ENCODE measurements at regions not wholly inside any gene's neighbourhood (a gene's known extent, or its start where the extent isn't known, plus 50 kb on each side); places are given as distances from the start of the nearest gene placed in this dataset.

DNA sequence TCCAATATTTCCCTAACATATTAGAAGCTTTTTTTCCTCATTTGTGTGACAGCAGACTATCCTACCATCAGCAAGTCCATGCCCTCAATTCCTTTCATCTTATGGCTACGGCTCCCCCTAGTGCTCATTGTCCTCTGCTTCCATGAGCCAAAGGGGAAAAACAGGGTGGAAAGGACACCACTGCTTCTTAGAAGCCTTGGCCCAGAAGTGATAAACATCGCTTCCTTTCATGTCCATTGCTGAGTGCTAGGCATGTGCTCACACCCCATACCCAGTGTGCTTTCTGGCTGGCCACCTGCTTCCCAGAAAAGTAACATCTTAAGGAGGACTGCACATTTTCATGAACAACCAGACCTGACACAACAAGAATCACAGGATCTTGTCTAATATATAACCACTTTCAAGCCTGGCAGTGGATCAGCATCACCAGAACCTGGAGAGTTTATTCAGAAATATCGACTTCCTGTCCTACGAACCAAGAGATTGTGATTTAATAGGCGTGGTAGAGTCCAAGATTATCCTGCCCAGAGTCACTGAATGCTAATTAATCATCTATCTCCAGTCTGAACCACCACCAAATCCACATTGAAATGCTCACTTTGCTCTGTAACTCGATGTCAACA lies 650.5 kb upstream of the SORCS1 start:
- DNase-seq, result peak; percentile 26 to 44

- no peak for DNase-seq
These were observed 649.1 kb upstream of the SORCS1 start for GRCh38 chr10:107813451-107814162.

GRCh38 chr10:107809889-107810288 lies 645.4 kb upstream of the SORCS1 start:
- DNase-seq, result no peak

GRCh38 chr10:107807836-107808235 lies 643.3 kb upstream of the SORCS1 start:
- DNase-seq, result no peak

- DNase-seq, result no peak
These were observed 641.5 kb upstream of the SORCS1 start for GRCh38 chr10:107806026-107806425.

DNA sequence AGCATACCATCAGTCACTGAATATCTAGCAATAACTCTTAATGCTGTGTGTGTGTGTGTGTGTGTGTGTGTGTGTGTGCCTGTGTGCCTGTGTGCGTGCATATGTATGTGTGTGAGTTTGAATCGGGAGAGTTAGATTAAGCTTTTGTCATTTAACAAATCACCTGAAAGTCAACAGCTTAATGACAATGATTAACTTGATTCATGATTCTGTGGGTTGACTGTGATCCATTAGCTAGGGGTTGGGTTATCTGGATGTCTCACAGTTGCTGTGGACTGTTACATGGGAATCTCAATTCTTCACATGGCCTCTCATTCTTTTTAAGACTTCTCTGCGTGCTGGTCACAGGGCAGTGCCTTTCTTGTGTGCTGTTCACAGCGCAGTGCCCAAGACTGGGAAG lies 639.0 kb upstream of the SORCS1 start:
- no peak for DNase-seq

DNA sequence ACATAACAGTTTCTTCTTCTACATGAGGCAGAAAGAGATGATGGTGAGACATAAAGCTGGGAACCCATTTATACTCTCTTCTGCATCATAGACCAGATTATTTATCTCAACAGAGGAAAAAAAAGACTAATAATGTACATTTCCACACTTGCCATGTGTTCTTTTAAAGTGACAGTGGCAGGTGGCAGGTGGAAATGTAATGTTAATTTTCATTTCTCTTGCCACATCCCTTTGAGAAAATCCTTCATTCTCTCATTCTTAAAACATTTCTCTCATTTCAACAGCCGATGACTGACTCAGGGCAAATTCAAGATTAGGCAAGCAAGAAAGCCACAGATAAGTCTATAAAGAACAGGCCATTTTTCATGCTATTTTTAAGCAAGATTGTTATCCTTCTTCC lies 635.6 kb upstream of the SORCS1 start:
- no peak for DNase-seq

- no peak for DNase-seq
These were observed 625.8 kb upstream of the SORCS1 start for GRCh38 chr10:107790271-107790670.

DNA sequence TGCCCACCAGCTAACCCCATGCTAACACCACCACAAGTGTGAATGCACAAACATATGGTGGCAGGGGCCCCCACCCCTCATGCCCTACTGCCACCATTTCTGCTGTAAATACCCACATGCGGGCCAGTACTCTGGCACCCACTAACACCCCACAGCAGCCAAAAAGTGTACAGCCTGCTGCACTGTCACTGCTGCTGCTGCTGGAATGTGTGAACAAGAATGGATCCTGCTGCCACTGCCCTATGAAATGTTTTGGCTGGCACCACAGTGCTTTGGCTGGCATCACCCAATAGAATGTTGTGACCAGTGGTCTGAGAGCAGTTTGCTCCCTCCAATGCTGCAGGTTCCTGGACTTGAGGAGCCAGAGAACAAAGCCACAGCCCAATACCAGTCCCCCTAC lies 606.6 kb upstream of the SORCS1 start:
- no peak for DNase-seq

DNA sequence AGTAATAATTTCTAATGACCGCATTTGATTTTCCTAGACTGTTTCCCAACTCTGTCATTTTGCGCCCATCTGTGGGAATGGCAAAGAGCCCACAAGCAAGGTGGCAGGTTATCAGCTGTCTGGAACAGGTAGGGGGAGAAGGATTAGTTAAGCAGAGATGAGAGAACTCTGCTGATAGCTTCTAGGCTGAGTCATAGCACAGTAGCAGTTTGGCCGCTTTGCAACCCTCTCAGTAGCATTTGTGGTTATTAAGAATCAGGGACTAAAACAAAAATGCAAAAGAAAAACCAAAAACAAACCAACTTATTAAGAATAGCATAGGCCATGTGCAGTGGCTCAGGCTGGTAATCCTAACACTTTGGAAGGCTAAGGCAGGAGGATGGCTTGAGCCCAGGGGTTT lies 602.7 kb upstream of the SORCS1 start:
- no peak for DNase-seq

DNA sequence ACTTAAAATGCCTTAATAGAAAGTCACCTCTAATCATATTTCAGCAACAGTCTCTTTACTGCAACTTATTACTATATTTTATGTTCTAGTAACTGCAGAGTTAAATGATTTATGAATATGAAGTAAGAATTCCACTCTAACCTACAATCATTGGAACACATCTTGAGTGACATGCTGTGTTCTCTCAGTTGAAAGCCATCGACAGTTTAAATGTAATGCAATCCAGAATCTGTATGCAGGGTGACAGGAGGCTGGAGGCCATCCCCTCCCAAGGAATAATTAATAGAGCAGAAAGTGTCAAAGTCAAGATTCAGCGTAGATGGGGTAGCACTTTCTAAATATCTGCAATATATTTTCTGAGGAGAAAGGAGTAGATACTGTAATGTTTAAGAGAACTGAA lies 590.3 kb upstream of the SORCS1 start:
- DNase-seq, result no peak

DNA sequence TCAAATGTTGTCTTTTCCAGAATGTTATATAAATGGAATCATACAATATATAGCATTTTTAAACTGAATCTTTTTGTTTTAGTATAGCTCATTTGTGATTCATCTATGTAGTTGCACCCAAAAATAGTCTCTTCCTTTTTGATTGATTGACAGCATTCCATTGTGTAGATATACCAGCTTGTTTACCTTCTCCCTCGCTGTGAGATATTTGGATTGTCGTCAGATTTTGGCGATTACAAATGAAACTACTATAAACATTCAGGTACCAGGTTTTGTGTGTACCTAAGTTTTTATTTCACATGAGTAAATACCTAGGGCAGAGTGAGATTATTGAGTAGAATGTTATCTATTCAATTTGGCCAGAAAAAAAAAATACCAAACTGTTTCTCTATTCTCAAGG lies 584.7 kb upstream of the SORCS1 start:
- no peak for DNase-seq

- DNase-seq, result no peak
These were observed 583.3 kb upstream of the SORCS1 start for GRCh38 chr10:107747851-107748250.

DNA sequence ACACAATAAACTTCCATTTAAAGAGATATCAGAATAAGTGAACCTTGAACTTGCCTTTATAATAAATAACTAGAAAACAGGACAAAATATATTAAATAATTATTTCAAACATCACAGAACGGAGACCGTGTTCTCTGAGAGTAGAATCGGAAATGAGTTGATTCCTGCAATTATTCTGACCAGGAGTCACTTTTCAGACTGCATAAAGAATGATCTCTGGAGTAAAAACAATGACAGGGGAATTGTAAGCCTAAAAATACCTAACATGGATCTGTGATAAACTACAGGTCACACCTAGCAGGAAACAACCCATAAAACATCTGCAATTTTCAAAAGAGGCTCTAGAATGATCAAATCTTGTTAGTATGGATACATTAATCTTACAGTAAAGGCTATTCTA lies 577.5 kb upstream of the SORCS1 start:
- no peak for DNase-seq

DNA sequence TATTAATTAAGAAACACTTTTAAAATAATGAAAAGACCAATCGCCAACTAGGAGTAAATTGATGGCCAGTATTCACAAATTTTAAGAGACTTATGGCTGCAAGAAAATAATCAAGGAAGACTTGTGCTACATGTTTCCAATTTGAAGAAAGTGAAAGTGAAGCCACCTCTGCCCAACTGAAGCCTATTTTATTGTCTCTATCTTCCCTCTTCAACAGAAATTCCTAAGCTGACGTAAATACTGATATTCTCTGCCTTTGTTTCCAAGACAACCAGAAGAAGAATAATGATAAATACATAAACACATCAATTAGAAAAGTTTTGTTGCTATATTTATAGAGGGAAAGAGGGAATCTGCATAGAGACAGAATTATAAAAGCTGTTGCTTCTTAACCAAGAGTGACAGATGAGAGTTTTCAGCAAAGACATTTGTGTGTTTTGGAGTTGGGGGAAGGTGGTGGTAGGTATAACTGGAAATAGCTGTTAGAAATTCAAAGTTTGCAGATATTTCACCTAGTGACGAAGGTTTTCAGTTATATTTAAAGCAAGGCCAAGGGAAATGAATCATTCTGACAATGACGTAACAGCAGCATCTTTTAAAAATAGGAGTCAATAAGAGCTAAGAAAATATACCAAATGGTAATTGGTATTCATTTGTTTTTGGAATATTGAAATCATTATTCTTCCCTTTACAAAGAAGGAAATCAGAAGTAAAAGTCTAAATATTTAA lies 576.6 kb upstream of the SORCS1 start:
- no peak for DNase-seq

DNA sequence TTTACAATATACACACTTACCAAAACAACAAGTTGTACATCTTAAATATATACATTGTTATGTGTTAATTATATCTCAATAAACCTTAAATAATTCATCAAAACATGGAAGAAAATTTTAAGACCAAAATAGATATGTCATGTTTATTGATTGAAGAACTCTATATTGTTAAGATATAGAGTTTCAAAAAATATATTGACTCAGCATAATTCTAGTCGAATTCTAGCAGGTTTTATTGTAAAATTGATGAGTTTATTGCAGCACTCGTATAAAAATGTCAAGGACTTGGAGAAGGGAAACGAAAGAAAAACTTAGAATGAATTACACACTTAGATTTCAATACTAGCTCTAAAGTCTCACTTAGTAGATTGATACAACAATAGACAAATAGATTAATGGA lies 575.4 kb upstream of the SORCS1 start:
- no peak for DNase-seq

DNA sequence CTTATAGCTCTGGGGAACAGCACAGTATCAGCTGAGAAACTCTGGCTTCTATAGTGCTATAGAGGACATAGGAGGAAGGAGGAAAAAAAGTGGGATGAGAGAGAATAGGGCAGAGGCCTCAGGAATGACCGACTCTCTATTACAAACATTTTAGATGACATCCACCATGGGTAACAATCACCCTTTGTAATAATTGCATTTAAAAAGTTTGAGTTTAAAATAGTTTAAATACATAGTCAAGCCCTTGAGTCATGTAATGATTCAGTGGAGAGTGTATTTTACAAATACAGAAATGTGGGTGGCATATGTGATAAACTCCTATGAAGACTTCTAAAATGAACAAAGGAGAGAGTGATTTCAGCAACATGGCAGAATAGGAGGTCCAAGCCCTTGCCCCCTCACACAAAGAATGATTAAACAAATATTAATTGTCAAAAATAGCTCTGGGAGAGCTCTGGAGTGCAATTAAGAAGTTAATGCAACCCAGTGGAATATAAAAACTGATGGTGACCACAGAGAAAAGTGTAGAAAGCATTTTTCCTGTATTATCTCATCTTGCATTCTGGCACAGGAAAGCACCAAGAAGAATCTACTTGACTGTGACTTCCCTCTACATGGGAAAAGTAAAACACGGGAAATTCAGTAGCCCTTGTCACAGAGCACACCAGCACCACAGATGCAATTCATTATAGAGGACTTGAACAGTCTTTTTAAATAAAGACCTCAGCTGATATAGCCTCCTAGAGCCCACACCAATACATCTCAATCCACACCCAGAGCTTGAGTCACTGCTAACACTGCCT lies 569.0 kb upstream of the SORCS1 start:
- no peak for DNase-seq

DNA sequence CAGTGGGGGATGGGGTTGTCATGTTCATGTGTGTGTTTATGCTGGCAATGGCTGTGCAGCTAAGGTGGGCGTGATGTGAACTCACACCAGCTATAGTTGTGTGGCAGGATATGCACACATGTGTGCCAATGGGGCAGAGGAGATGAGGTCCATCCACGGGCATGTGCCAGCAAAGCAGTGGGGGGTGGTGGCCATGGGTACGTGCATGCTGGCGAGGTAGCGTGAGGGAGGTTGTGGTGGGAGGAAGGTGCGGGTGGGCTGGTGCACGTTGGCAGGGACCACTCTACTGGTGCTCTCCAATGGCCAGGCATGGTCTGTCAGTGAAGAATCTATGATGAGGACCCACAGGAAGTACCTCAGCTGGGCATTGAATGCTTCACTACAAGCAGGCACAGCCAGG lies 567.5 kb upstream of the SORCS1 start:
- no peak for DNase-seq

- no peak for DNase-seq
These were observed 564.3 kb upstream of the SORCS1 start for GRCh38 chr10:107728807-107729206.

GRCh38 chr10:107727767-107728317 lies 563.3 kb upstream of the SORCS1 start:
- peak in 1 of 2 donors; percentile 1 for DNase-seq

- DNase-seq, result no peak
These were observed 554.4 kb upstream of the SORCS1 start for GRCh38 chr10:107718864-107719263.

DNA sequence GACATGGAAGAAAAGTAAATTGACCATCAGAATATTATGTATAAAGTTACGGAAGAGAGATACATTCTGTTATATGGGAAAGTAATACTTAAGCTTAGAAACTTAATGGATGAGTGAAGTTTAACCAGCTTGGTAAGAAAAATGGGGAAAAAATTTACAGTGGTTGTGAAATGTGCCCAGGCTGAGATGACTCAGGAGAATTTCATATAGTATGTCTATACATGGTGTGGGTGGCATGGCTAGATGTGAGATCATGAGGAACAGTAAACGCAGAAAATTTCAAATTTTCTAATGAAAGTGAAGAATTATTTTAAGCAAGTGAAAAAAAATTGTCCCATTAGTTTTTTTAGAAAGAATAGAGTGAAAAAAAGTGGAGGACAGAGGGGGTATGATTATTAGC lies 552.5 kb upstream of the SORCS1 start:
- DNase-seq, result no peak
